ENCODE measurements at regions not wholly inside any gene's neighbourhood (a gene's known extent, or its start where the extent isn't known, plus 50 kb on each side); places are given as distances from the start of the nearest gene placed in this dataset.

DNA sequence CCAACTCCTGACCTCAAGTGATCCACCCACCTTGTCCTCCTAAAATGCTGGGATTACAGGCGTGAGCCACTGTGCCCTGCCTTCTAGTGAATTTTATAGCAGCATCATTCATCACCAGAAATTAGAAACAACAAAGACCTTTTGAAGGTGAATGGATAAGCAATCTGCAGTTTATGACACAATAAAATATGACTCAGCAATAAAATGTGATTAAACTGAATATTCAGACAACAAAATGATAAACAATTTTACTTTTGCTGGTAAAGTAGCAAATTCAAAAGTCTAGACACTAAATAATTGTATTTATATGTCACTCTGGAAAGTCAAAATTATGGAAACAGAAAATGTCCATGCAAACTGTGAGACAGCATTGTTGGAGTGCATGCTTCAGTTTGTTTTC is 656.6 kb downstream of the CBLN2 start:
- Histone ChIP-seq H3K23ac (ENCODE audit: low read length) (no peak overlapping the region), H3K4me3 (ENCODE audit: low read length) (no peak overlapping the region), H3K9ac (ENCODE audit: low read length) (no peak overlapping the region), H3K27me3 (ENCODE audit: insufficient read depth, low read length, poor library complexity) (no peaks in the 10 kb centered on the region), H3K79me1 (ENCODE audit: low read length) (no peaks in the 10 kb centered on the region), H2AK5ac (ENCODE audit: low read length) (no peak overlapping the region), H4K5ac (ENCODE audit: low read length) (no peak overlapping the region), H3K27ac (ENCODE audit: low read depth, low read length) (no peak overlapping the region), H3K18ac (ENCODE audit: low read length) (no peak overlapping the region), H3K56ac (ENCODE audit: low read length) (no peak overlapping the region), H3K79me2 (ENCODE audit: control insufficient read depth, insufficient read depth, low read length) (no peaks in the 10 kb centered on the region), H2BK120ac (ENCODE audit: low read depth, low read length) (no peak overlapping the region), H2BK15ac (replicated peaks; ENCODE audit: low read depth) (no peak overlapping the region), H3K4ac (ENCODE audit: low read depth, low read length) (no peak overlapping the region), H3K36me3 (ENCODE audit: control insufficient read depth, insufficient read depth, low read length) (no peaks in the 10 kb centered on the region), H3K4me1 (ENCODE audit: control insufficient read depth, low read depth, low read length) (no peaks in the 10 kb centered on the region), H3K4me2 (ENCODE audit: low read length) (no peak overlapping the region), H4K8ac (ENCODE audit: low read depth, low read length) (no peak overlapping the region), H2BK5ac (ENCODE audit: low read length) (no peak overlapping the region)
- DNase-seq, result no peak
- no CpG with 5 or more reads among the region's 1 CpG for WGBS (ENCODE audit: extremely low coverage, insufficient coverage, low lambda C conversion rate)

DNA sequence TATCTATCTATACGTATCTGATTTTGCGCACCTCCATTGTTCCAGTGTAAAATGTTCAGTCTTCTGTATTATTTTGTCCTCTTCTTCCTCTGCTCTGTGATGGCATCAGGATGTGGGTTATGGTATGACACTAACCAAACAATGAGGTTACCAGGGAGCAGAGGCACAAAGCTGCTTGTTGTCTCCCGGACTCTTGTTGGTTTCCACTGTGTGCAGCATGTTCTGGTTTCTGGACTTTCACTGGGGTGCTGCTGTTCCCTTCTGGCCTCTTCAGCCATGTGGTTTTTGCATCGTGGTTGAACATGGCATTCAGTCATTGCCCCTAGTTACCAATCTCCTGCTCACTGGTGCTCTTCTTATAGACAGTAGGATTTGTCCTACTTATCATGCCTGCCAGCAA is 665.9 kb downstream of the CBLN2 start:
- Histone ChIP-seq H3K79me2 (ENCODE audit: control insufficient read depth, insufficient read depth, low read length) (no peaks in the 10 kb centered on the region), H3K4ac (ENCODE audit: low read depth, low read length) (no peak overlapping the region), H3K4me1 (ENCODE audit: control insufficient read depth, low read depth, low read length) (no peaks in the 10 kb centered on the region), H2BK5ac (ENCODE audit: low read length) (no peak overlapping the region), H2BK120ac (ENCODE audit: low read depth, low read length) (no peak overlapping the region), H3K4me3 (ENCODE audit: low read length) (no peak overlapping the region), H2AK5ac (ENCODE audit: low read length) (no peak overlapping the region), H4K5ac (ENCODE audit: low read length) (no peak overlapping the region), H3K23ac (ENCODE audit: low read length) (no peak overlapping the region), H3K18ac (ENCODE audit: low read length) (no peak overlapping the region), H3K27ac (ENCODE audit: low read depth, low read length) (no peak overlapping the region), H3K4me2 (ENCODE audit: low read length) (no peak overlapping the region), H3K56ac (ENCODE audit: low read length) (no peak overlapping the region), H4K8ac (ENCODE audit: low read depth, low read length) (no peak overlapping the region), H3K9ac (ENCODE audit: low read length) (no peak overlapping the region), H2BK15ac (replicated peaks; ENCODE audit: low read depth) (no peak overlapping the region), H3K27me3 (ENCODE audit: insufficient read depth, low read length, poor library complexity) (no peaks in the 10 kb centered on the region), H3K79me1 (ENCODE audit: low read length) (no peaks in the 10 kb centered on the region), H3K36me3 (ENCODE audit: control insufficient read depth, insufficient read depth, low read length) (no peaks in the 10 kb centered on the region)
- no CpG with 5 or more reads among the region's 4 CpGs for WGBS (ENCODE audit: extremely low coverage, insufficient coverage, low lambda C conversion rate)
- no peak for DNase-seq

DNA sequence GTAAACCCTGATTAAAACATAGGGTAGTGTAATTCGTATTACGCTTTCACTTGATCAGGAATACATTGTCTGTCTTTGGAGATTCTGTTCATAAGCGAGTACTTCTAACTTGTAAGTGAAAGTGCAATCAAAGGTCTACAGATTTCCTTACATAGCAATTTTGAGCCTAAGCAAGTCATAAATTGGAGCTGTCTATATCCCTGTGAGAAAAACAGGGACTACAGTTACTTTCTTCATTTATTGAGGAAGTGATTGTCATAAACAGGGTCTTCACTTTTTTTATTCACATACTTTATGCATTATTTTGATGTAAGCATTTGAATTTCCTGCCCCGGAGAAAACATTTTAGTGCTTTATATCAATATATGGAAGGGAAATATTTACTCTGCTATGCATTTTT is 670.4 kb downstream of the CBLN2 start:
- no peak overlapping the region for H2BK120ac ChIP-seq (ENCODE audit: low read depth, low read length)
- H3K56ac ChIP-seq (ENCODE audit: low read length), result no peak overlapping the region
- no peaks in the 10 kb centered on the region for H3K4me1 ChIP-seq (ENCODE audit: control insufficient read depth, low read depth, low read length)
- no peak overlapping the region for H4K8ac ChIP-seq (ENCODE audit: low read depth, low read length)
- no peak overlapping the region for H2BK5ac ChIP-seq (ENCODE audit: low read length)
- H2AK5ac ChIP-seq (ENCODE audit: low read length), result no peak overlapping the region
- H2BK15ac ChIP-seq (replicated peaks; ENCODE audit: low read depth), result no peak overlapping the region
- no peak overlapping the region for H3K27ac ChIP-seq (ENCODE audit: low read depth, low read length)
- H3K27me3 ChIP-seq (ENCODE audit: insufficient read depth, low read length, poor library complexity), result no peaks in the 10 kb centered on the region
- H4K5ac ChIP-seq (ENCODE audit: low read length), result no peak overlapping the region
- no peak overlapping the region for H3K4me3 ChIP-seq (ENCODE audit: low read length)
- H3K36me3 ChIP-seq (ENCODE audit: control insufficient read depth, insufficient read depth, low read length), result no peaks in the 10 kb centered on the region
- no CpG with 5 or more reads among the region's 4 CpGs for WGBS (ENCODE audit: extremely low coverage, insufficient coverage, low lambda C conversion rate)
- H3K4ac ChIP-seq (ENCODE audit: low read depth, low read length), result no peak overlapping the region
- no peak overlapping the region for H3K18ac ChIP-seq (ENCODE audit: low read length)
- no peak overlapping the region for H3K23ac ChIP-seq (ENCODE audit: low read length)
- no peaks in the 10 kb centered on the region for H3K79me1 ChIP-seq (ENCODE audit: low read length)
- no peak for DNase-seq
- H3K79me2 ChIP-seq (ENCODE audit: control insufficient read depth, insufficient read depth, low read length), result no peaks in the 10 kb centered on the region
- no peak overlapping the region for H3K9ac ChIP-seq (ENCODE audit: low read length)
- H3K4me2 ChIP-seq (ENCODE audit: low read length), result no peak overlapping the region

DNA sequence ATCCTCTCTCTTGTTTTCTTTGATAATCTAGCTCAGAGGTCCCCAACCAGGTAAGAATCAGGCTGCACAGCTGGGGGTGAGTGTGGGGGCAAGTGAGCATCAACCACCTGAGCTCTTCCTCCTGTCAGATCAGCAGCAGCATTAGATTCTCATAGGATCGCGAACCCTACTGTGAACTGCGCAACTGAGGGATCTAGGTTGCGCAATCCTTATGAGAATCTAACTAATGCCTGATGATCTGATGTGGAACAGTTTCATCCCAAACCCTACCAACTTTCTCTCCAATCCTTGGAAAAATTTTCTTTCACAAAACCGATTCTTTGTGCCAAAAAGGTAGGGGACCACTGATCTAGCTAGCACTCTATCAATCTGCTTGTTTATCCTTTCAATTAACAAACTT is 678.3 kb downstream of the CBLN2 start:
- H3K79me2 ChIP-seq (ENCODE audit: control insufficient read depth, insufficient read depth, low read length), result no peaks in the 10 kb centered on the region
- no peaks in the 10 kb centered on the region for H3K27me3 ChIP-seq (ENCODE audit: insufficient read depth, low read length, poor library complexity)

DNA sequence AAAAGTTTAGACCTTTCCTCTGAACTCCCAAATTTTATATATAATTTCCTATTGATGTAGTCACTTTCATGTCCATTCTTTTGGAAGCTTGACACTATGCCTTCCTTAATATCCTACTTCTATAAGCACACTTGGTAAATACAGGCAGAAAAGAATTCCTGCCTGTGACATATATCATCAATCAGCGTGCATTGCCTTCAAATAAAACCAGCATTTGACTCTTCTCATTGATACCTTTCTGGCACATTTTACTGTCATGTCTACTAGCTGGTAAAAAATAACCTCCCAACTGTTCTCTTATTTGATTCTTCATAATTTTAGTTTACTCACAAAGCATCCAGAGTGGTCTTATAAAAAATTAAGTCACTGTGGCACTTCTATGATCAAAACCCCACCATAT is 693.5 kb downstream of the CBLN2 start:
- H3K4me2 ChIP-seq (ENCODE audit: low read length), result no peak overlapping the region
- no peak overlapping the region for H3K23ac ChIP-seq (ENCODE audit: low read length)
- H3K27me3 ChIP-seq (ENCODE audit: insufficient read depth, low read length, poor library complexity), result no peaks in the 10 kb centered on the region
- H3K27ac ChIP-seq (ENCODE audit: low read depth, low read length), result no peak overlapping the region
- H2BK120ac ChIP-seq (ENCODE audit: low read depth, low read length), result no peak overlapping the region
- H3K4ac ChIP-seq (ENCODE audit: low read depth, low read length), result no peak overlapping the region
- no peaks in the 10 kb centered on the region for H3K36me3 ChIP-seq (ENCODE audit: control insufficient read depth, insufficient read depth, low read length)
- no CpG with 5 or more reads among the region's 1 CpG for WGBS (ENCODE audit: extremely low coverage, insufficient coverage, low lambda C conversion rate)
- no peak overlapping the region for H4K5ac ChIP-seq (ENCODE audit: low read length)
- no peak overlapping the region for H3K18ac ChIP-seq (ENCODE audit: low read length)
- no peak overlapping the region for H4K8ac ChIP-seq (ENCODE audit: low read depth, low read length)
- no peak overlapping the region for H2AK5ac ChIP-seq (ENCODE audit: low read length)
- H2BK15ac ChIP-seq (replicated peaks; ENCODE audit: low read depth), result no peak overlapping the region
- H3K56ac ChIP-seq (ENCODE audit: low read length), result no peak overlapping the region
- H3K4me3 ChIP-seq (ENCODE audit: low read length), result no peak overlapping the region
- H3K4me1 ChIP-seq (ENCODE audit: control insufficient read depth, low read depth, low read length), result no peaks in the 10 kb centered on the region
- no peaks in the 10 kb centered on the region for H3K79me2 ChIP-seq (ENCODE audit: control insufficient read depth, insufficient read depth, low read length)
- H3K79me1 ChIP-seq (ENCODE audit: low read length), result no peaks in the 10 kb centered on the region
- DNase-seq, result no peak
- H3K9ac ChIP-seq (ENCODE audit: low read length), result no peak overlapping the region
- H2BK5ac ChIP-seq (ENCODE audit: low read length), result no peak overlapping the region

More for the DNA sequence above, 678.3 kb downstream of the CBLN2 start:
- no peak overlapping the region for H2BK120ac ChIP-seq (ENCODE audit: low read depth, low read length)
- no peak overlapping the region for H3K4ac ChIP-seq (ENCODE audit: low read depth, low read length)
- no peak overlapping the region for H4K5ac ChIP-seq (ENCODE audit: low read length)
- H3K27ac ChIP-seq (ENCODE audit: low read depth, low read length), result no peak overlapping the region
- no peak overlapping the region for H2AK5ac ChIP-seq (ENCODE audit: low read length)
- no peak overlapping the region for H2BK5ac ChIP-seq (ENCODE audit: low read length)
- WGBS (ENCODE audit: extremely low coverage, insufficient coverage, low lambda C conversion rate), result no CpG with 5 or more reads among the region's 5 CpGs
- no peak overlapping the region for H3K23ac ChIP-seq (ENCODE audit: low read length)
- H3K79me1 ChIP-seq (ENCODE audit: low read length), result no peaks in the 10 kb centered on the region
- H3K4me1 ChIP-seq (ENCODE audit: control insufficient read depth, low read depth, low read length), result no peaks in the 10 kb centered on the region
- no peak overlapping the region for H3K4me2 ChIP-seq (ENCODE audit: low read length)
- H3K4me3 ChIP-seq (ENCODE audit: low read length), result no peak overlapping the region
- no peak overlapping the region for H3K56ac ChIP-seq (ENCODE audit: low read length)
- no peak overlapping the region for H4K8ac ChIP-seq (ENCODE audit: low read depth, low read length)
- DNase-seq, result no peak
- no peak overlapping the region for H3K18ac ChIP-seq (ENCODE audit: low read length)
- no peak overlapping the region for H2BK15ac ChIP-seq (replicated peaks; ENCODE audit: low read depth)
- no peak overlapping the region for H3K9ac ChIP-seq (ENCODE audit: low read length)
- no peaks in the 10 kb centered on the region for H3K36me3 ChIP-seq (ENCODE audit: control insufficient read depth, insufficient read depth, low read length)

DNA sequence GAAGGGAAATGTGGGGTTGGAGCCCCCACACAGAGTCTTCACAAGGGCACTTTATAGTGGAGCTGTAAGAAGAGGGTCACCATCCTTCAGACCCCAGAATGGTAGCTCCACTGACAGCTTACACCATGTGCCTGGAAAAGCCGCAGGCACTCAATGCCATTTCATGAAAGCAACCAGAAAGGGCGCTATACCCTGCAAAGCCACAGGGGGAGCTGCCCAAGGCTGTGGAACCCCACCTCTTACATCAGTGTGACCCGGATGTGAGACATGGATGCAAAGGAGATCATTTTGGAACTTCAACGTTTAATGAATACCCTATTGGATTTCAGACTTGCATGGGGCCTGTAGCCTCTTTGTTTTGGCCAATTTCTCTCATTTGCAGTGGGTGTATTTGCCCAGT is 694.7 kb downstream of the CBLN2 start:
- Histone ChIP-seq H3K27me3 (ENCODE audit: insufficient read depth, low read length, poor library complexity) (no peaks in the 10 kb centered on the region), H4K8ac (ENCODE audit: low read depth, low read length) (no peak overlapping the region), H3K9ac (ENCODE audit: low read length) (no peak overlapping the region), H2BK15ac (replicated peaks; ENCODE audit: low read depth) (no peak overlapping the region), H3K79me2 (ENCODE audit: control insufficient read depth, insufficient read depth, low read length) (no peaks in the 10 kb centered on the region), H4K5ac (ENCODE audit: low read length) (no peak overlapping the region), H3K18ac (ENCODE audit: low read length) (no peak overlapping the region), H3K36me3 (ENCODE audit: control insufficient read depth, insufficient read depth, low read length) (no peaks in the 10 kb centered on the region), H3K79me1 (ENCODE audit: low read length) (no peaks in the 10 kb centered on the region), H2BK5ac (ENCODE audit: low read length) (no peak overlapping the region), H3K4me3 (ENCODE audit: low read length) (no peak overlapping the region), H3K4me2 (ENCODE audit: low read length) (no peak overlapping the region), H3K4ac (ENCODE audit: low read depth, low read length) (no peak overlapping the region), H3K4me1 (ENCODE audit: control insufficient read depth, low read depth, low read length) (no peaks in the 10 kb centered on the region), H3K23ac (ENCODE audit: low read length) (no peak overlapping the region), H3K27ac (ENCODE audit: low read depth, low read length) (no peak overlapping the region), H2BK120ac (ENCODE audit: low read depth, low read length) (no peak overlapping the region), H2AK5ac (ENCODE audit: low read length) (no peak overlapping the region), H3K56ac (ENCODE audit: low read length) (no peak overlapping the region)
- no CpG with 5 or more reads among the region's 4 CpGs for WGBS (ENCODE audit: extremely low coverage, insufficient coverage, low lambda C conversion rate)
- DNase-seq, result no peak
